ENCODE measurements at regions not wholly inside any gene's neighbourhood (a gene's known extent, or its start where the extent isn't known, plus 50 kb on each side); places are given as distances from the start of the nearest gene placed in this dataset.

DNA sequence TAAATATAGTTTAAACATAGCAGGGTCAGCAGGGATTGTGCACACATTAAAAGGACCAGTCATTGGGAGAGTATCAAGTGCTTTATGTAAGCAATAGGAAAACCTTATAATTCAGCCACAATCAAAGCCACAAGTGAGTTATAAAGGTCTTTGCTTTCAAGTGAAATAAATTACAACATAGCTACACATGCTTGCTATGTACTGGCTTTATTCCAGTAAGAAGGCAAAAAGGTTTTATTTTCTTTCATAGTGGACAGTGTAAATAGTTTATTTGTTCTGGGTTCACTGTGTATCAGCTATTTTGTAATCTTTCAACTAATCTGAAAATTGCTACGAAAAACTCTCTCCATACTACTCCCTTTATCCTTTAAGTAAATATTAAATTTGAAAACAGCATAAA, 691.4 kb downstream of the PCDH7 start:
- TF ChIP-seq, protein P1, sequence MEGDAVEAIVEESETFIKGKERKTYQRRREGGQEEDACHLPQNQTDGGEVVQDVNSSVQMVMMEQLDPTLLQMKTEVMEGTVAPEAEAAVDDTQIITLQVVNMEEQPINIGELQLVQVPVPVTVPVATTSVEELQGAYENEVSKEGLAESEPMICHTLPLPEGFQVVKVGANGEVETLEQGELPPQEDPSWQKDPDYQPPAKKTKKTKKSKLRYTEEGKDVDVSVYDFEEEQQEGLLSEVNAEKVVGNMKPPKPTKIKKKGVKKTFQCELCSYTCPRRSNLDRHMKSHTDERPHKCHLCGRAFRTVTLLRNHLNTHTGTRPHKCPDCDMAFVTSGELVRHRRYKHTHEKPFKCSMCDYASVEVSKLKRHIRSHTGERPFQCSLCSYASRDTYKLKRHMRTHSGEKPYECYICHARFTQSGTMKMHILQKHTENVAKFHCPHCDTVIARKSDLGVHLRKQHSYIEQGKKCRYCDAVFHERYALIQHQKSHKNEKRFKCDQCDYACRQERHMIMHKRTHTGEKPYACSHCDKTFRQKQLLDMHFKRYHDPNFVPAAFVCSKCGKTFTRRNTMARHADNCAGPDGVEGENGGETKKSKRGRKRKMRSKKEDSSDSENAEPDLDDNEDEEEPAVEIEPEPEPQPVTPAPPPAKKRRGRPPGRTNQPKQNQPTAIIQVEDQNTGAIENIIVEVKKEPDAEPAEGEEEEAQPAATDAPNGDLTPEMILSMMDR (IDR thresholded peaks at IDR 0.05) = no peak
- no peak overlapping the region for H3K4me3 ChIP-seq
- no peaks in the 10 kb centered on the region for H3K4me1 ChIP-seq
- no peaks in the 10 kb centered on the region for H3K36me3 ChIP-seq
- H3K27ac ChIP-seq = no peak overlapping the region
- no peaks in the 10 kb centered on the region for H3K9me3 ChIP-seq
- intact Hi-C loops (cut with DNase I) = no loop called here
- DNase-seq (no peak), ATAC-seq (no peak)
- H3K27me3 ChIP-seq = no peaks in the 10 kb centered on the region

DNA sequence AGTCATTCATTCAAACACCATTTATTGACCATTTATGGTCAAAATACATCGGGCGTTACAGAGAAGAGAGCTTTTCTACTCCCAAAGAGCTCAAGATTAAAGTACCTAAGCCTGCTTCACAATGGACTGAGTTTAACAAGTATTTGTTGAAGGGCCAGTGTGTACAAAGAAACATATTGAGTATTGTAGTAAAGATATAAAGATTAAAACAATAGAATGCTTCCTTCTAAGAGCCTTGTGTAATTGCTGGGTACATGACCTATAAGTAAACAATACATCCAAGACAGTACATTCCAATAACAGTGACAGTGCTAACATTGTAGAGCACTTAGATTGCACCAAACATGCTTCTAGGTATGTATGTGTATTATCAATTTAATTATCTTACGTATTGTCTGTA, 695.5 kb downstream of the PCDH7 start:
- Histone ChIP-seq H3K4me3 (no peak overlapping the region), H3K27ac (no peak overlapping the region), H3K36me3 (no peaks in the 10 kb centered on the region), H3K9me3 (no peaks in the 10 kb centered on the region), H3K27me3 (no peaks in the 10 kb centered on the region), H3K4me1 (no peaks in the 10 kb centered on the region)
- intact Hi-C loops (cut with DNase I) = no loop called here
- TF ChIP-seq, protein P1 (IDR thresholded peaks at IDR 0.05) = no peak
- DNase-seq (no peak), ATAC-seq (no peak)

DNA sequence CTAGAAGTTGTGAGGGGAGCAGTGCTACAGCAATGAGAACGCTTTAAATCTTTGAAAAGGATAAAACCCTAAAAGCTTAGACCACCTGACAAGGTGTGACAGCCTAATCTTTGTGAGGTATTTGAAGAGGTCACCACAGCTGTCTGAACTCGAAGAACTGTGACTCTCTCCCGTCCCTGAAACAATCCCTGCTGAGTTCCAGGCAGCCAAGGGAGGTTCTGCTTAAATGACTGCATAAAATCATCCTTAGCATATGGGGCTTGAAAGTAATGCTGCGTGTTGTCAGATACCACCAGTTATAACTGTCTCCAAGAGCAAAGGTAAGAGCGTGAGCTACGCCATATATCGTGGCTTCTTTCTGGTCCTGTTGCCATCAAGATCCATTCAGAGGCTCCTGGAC, 696.3 kb downstream of the PCDH7 start:
- H3K27me3 ChIP-seq = no peaks in the 10 kb centered on the region
- no peak overlapping the region for H3K27ac ChIP-seq
- H3K4me1 ChIP-seq = no peaks in the 10 kb centered on the region
- intact Hi-C loops (cut with DNase I) = no loop called here
- TF ChIP-seq, protein P1 (IDR thresholded peaks at IDR 0.05) = no peak
- H3K4me3 ChIP-seq = no peak overlapping the region
- H3K36me3 ChIP-seq = no peaks in the 10 kb centered on the region
- H3K9me3 ChIP-seq = no peaks in the 10 kb centered on the region
- DNase-seq (no peak), ATAC-seq (no peak)

DNA sequence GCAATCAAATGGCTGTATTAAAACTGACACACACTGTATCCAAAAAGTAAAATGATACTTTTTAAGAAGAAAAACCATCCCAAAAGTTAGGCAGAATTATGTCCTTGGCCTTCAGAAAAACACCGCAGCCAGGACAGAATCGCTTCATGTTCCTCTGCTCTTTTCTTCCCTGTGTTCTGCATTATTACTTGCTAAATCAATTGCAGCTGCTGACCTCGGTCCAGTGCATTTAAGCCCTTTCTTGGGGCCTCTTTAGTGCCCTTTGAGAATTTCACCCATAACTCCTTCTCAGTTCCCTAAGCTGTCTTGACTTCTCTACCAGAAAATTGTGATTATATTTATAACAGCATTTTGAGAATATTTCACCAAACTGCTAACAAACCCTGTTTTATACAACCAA, 696.9 kb downstream of the PCDH7 start:
- ATAC-seq (no peak), DNase-seq (no peak)
- no peaks in the 10 kb centered on the region for H3K4me1 ChIP-seq

DNA sequence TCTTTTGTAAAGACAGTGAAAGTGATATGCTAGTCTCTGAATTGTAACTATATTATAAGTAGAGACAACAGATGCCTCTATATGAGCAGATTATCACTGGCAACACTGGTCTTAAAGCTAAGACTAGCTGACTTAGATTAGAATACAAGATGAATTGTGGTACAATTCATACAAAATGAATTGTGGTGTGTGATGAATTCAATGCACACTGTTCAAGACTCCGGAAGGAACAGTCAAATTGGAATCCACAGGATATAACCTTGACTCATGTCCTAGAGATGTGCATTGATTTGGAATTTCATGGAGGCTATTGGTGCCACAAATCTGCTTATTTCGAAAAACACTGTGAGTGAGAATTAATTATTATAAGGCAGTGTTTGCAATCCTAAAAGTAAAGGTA, 701.8 kb downstream of the PCDH7 start:
- DNase-seq = no peak
- no peak overlapping the region for H3K4me3 ChIP-seq
- H3K36me3 ChIP-seq = no peaks in the 10 kb centered on the region
- H3K9me3 ChIP-seq = no peaks in the 10 kb centered on the region
- TF ChIP-seq, protein P1 (IDR thresholded peaks at IDR 0.05) = no peak
- H3K27me3 ChIP-seq = no peaks in the 10 kb centered on the region
- ATAC-seq = no peak
- intact Hi-C loops (cut with DNase I) = no loop called here
- no peak overlapping the region for H3K27ac ChIP-seq
- no peaks in the 10 kb centered on the region for H3K4me1 ChIP-seq

More for the DNA sequence above, 696.9 kb downstream of the PCDH7 start:
- Histone ChIP-seq H3K27me3 (no peaks in the 10 kb centered on the region), H3K27ac (no peak overlapping the region), H3K9me3 (no peaks in the 10 kb centered on the region), H3K36me3 (no peaks in the 10 kb centered on the region), H3K4me3 (no peak overlapping the region)
- intact Hi-C loops (cut with DNase I) = no loop called here
- TF ChIP-seq, protein P1 (IDR thresholded peaks at IDR 0.05) = no peak

DNA sequence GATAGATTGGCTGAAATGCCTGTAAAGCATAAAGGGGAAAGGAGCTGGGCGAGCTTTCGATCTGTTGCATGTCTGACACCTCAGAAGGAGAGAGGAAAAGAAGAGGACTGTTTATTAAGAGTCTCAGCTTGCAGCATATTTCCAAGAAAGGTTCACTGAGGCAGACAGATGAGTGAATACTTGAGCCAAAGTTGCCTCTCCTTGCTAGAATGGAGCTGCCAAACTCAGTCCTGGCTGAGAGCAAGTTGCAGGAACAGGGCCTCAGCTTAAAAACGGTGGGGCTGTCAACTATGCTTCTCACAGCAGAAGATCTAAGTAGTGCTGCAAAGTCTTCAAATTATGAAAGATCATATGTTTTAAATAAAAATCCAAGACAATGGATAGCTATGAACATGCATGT, 707.5 kb downstream of the PCDH7 start:
- no peak overlapping the region for H3K4me3 ChIP-seq
- no peaks in the 10 kb centered on the region for H3K36me3 ChIP-seq
- no peaks in the 10 kb centered on the region for H3K4me1 ChIP-seq
- H3K27me3 ChIP-seq = no peaks in the 10 kb centered on the region
- no peak overlapping the region for H3K27ac ChIP-seq
- H3K9me3 ChIP-seq = no peaks in the 10 kb centered on the region
- DNase-seq (no peak), ATAC-seq (no peak)
- TF ChIP-seq, protein P1 (IDR thresholded peaks at IDR 0.05) = no peak
- intact Hi-C loops (cut with DNase I) = no loop called here
